Epithelial cell of esophagus (primary cell): ENCODE measurements at regions not wholly inside any gene's neighbourhood (a gene's known extent, or its start where the extent isn't known, plus 50 kb on each side); places are given as distances from the start of the nearest gene placed in this dataset.
"Not testable (repeated sequence)": the region's sequence is repeated elsewhere in the genome, so short reads cannot be mapped to it uniquely, and the experiment has no call there.

Experiments
- DNase-seq: peaks from one replicate; pipeline ENCODE4 v3.0.0; 2010; ENCODE audit warnings: low read depth
- H3K4me3 ChIP-seq: 2 replicates; pipeline ENCODE4 v1.5.1; 2011; ENCODE audit warnings: mild to moderate bottlenecking, low read length, control low read depth
- CTCF ChIP-seq: IDR thresholded peaks from 2 replicates; pipeline ENCODE4 v1.5.1; 2011; ENCODE audit warnings: low read depth, mild to moderate bottlenecking, low read length, control low read depth, inconsistent platforms; ENCODE audit not compliant: insufficient read depth; ENCODE audit errors: missing control alignments

GRCh38 chr5:3157214-3157613, 405.7 kb upstream of the IRX2 start:
- no peak overlapping the region for H3K4me3 ChIP-seq
- TF ChIP-seq CTCF, result no peak
- DNase-seq, result no peak

- DNase-seq, result no peak
- no peak overlapping the region for H3K4me3 ChIP-seq
- TF ChIP-seq CTCF, result no peak
Measured at GRCh38 chr5:3155717-3156116, 404.2 kb upstream of the IRX2 start.

- H3K4me3 ChIP-seq, result no peak overlapping the region
- TF ChIP-seq CTCF, result no peak
- DNase-seq, result no peak
Measured at GRCh38 chr5:3155046-3155445, 403.6 kb upstream of the IRX2 start.

- no peak for DNase-seq
- TF ChIP-seq CTCF, result no peak
- no peak overlapping the region for H3K4me3 ChIP-seq
Measured at GRCh38 chr5:3153906-3154305, 402.4 kb upstream of the IRX2 start.

- no peak overlapping the region for H3K4me3 ChIP-seq
- DNase-seq, result no peak
- TF ChIP-seq CTCF, result no peak
Measured at GRCh38 chr5:3153226-3153858, 401.9 kb upstream of the IRX2 start.

- DNase-seq, result no peak
- no peak for TF ChIP-seq CTCF
- no peak overlapping the region for H3K4me3 ChIP-seq
Measured at GRCh38 chr5:3149899-3150298, 398.4 kb upstream of the IRX2 start.

GRCh38 chr5:3147405-3147804, 395.9 kb upstream of the IRX2 start:
- H3K4me3 ChIP-seq, DNase-seq: not testable (repeated sequence)
